Suppressor macrophage treated with lipopolysaccharide for 4 hours (primary cell): ENCODE measurements at regions not wholly inside any gene's neighbourhood (a gene's known extent, or its start where the extent isn't known, plus 50 kb on each side); places are given as distances from the start of the nearest gene placed in this dataset.
"Not testable (repeated sequence)": the region's sequence is repeated elsewhere in the genome, so short reads cannot be mapped to it uniquely, and the experiment has no call there.

Source experiments
- DNase-seq: peaks from one replicate; pipeline ENCODE4 v3.0.0-alpha.2; 2020

DNA sequence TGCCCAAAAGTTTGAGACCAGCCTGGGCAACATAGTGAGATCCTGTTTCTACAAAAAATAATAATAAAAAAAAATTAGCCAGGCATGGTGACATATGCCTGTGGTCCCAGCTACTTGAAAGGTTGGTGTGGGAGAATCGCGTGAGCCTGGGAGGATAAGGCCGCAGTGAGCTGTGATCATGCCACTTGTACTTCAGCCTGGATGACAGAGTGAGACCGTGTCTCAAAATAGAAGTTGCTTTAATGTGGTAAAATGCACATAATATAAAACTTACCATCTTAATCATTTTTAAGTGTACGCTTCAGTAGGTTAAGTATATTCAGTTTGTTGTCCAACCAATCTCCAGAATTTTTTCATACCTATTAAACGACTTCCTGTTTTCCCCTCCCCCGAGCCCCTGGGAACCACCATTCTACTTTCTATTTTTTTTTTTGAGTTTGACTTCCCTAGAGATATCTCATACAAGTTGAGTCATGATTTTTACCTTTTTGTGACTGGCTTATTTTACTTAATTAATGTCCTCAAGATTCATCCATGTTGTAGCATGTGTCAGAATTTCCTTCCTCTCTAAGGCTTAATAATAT lies 120.1 kb upstream of the POC5 start:
- DNase-seq: no peak

- DNase-seq: no peak
Measured at GRCh38 chr5:75831561-75831960, 114.3 kb upstream of the POC5 start.

GRCh38 chr5:75828029-75828428 lies 110.8 kb upstream of the POC5 start:
- DNase-seq: no peak

DNA sequence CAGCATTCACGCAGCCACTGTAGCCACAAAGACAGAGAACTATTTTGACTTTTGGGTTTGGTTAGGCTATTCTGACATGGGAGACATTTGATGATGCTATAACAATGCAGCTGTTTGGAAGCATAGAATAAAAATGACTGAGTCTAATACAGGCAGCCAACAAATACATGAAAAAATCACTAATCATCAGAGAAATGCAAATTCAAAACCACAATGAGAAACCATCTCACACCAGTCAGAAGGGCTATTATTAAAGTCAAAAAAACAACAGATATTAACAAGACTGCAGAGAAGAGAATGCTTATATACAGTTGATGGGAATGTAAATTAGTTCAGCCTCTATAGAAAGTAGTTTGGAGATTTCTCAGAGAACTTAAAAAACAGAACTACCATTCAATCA lies 107.1 kb upstream of the POC5 start:
- no peak for DNase-seq

DNA sequence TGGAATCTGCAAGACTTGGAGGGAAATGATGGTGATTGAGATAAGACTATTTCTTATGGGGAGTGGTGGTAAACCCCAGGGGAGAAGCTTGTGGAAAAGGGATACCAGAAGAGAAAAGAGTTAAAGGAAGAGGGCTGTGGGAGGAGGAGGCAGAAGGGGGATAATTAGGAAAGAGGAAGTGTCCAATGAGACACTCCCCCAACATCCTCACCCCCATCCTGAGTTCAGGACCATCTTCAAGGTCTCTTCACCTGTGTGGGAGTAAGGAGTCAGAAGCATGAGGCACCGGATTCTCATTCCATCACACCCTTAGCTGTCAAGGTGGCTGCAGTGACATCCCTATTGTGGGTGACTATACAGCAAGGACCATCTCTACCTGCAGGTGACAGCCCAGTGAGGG lies 106.6 kb upstream of the POC5 start:
- DNase-seq: no peak

- DNase-seq: no peak
Measured at GRCh38 chr5:75818661-75819060, 101.4 kb upstream of the POC5 start.

DNA sequence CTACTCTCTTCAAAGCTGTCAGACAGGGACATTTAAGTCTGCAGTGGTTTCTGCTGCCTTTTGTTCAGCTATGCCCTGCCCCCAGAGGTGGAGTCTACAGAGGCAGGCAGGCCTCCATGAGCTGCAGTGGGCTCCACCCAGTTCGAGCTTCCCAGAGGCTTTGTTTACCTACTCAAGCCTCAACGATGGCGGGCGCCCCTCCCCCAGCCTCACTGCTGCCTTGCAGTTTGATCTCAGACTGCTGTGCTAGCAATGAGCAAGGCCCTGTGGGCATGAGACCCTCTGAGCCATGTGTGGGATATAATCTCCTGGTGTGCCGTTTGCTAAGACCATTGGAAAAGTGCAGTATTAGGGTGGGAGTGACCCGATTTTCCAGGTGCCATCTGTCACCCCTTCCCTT lies 82.5 kb upstream of the POC5 start:
- DNase-seq: not testable (repeated sequence)

DNA sequence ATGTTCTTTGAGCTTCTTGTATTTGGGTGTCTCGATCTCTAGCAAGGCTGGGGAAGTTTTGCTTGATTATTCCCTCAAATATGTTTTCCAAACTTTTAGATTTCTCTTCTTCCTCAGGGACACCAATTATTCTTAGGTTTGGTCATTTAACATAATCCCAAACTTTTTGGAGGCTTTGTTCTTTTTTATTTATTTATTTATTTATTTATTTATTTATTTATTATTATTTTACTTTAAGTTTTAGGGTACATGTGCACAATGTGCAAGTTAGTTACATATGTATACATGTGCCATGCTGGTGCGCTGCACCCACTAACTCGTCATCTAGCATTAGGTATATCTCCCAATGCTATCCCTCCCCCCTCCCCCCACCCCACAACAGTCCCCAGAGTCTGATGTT lies 52.1 kb upstream of the POC5 start:
- DNase-seq: not testable (repeated sequence)
